GM12874 (cell line): ENCODE measurements at regions not wholly inside any gene's neighbourhood (a gene's known extent, or its start where the extent isn't known, plus 50 kb on each side); places are given as distances from the start of the nearest gene placed in this dataset.

Experiments used
- CTCF ChIP-seq: IDR thresholded peaks from 2 replicates; pipeline ENCODE4 v1.5.1; 2011; ENCODE audit warnings: low read depth, mild to moderate bottlenecking, control low read depth, low read length, moderate library complexity; ENCODE audit not compliant: insufficient read depth

GRCh38 chr13:60343978-60344377 is 53.0 kb upstream of the TDRD3 start:
- no peak for TF ChIP-seq CTCF

- no peak for TF ChIP-seq CTCF
Observed at GRCh38 chr13:60347174-60347573, 49.8 kb upstream of the TDRD3 start.
